GM12873 (cell line): ENCODE measurements at regions not wholly inside any gene's neighbourhood (a gene's known extent, or its start where the extent isn't known, plus 50 kb on each side); places are given as distances from the start of the nearest gene placed in this dataset.

ENCODE experiments used
- CTCF ChIP-seq: IDR thresholded peaks from 2 replicates; pipeline ENCODE4 v1.5.1; 2012; ENCODE audit warnings: low read depth, mild to moderate bottlenecking, moderate library complexity, low read length, control low read depth; ENCODE audit not compliant: insufficient read depth; ENCODE audit errors: missing control alignments

DNA sequence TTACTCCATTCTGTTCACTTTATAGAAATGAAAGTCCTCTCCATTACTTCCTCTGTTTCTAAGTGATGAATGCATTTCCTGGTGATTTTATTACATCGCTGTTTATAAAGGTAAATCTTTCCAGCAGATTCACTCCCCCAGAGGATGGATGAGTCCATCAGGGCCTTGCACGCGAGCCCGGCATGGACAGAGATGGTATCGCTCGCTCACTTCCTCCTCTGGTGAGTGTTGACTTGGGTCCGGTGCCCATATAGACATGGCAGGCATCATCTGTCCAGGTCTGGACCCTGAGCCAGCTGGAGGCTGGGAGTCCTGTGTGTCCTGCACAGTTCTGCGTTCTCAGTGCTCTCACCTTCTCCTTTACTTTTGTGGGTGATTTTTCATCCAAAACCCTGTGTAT lies 733.6 kb upstream of the SALL3 start:
- TF ChIP-seq CTCF, result no peak

- TF ChIP-seq CTCF, result no peak
Measured at GRCh38 chr18:78246588-78246987, 733.0 kb upstream of the SALL3 start.

DNA sequence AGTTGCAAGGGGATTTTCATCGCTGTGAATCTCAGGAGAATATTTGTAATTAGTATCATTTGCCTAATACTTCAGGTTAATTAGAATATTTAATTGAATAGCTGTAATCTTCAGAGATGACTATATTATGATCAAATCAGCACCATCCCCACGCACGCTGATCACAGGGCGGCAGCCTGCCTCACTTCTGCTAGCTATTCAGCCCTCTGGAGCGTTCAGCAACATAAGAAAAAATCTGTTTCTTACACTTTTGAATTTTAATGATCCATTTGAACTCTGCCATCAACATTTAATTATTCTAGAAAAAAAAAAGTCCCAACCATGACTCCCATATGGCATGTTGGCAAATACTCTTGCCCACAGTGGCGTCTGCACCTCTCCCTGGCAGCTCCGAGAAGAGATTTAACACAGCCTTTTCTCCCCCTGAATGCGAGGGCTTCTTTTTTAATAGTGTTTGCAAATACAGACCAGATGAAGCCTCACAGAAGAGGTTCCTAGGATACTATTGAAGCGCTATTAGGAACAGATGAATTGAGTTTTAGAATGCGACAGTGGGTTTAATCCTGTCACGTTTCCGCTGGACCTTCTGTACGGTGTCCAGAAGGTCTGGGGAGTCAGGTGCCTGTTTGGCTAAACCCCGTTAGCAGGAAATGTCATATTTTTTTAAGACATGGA lies 731.9 kb upstream of the SALL3 start:
- TF ChIP-seq CTCF, result no peak

- no peak for TF ChIP-seq CTCF
Measured at GRCh38 chr18:78255013-78255412, 724.6 kb upstream of the SALL3 start.

- no peak for TF ChIP-seq CTCF
Measured at GRCh38 chr18:78268226-78268988, 711.2 kb upstream of the SALL3 start.

DNA sequence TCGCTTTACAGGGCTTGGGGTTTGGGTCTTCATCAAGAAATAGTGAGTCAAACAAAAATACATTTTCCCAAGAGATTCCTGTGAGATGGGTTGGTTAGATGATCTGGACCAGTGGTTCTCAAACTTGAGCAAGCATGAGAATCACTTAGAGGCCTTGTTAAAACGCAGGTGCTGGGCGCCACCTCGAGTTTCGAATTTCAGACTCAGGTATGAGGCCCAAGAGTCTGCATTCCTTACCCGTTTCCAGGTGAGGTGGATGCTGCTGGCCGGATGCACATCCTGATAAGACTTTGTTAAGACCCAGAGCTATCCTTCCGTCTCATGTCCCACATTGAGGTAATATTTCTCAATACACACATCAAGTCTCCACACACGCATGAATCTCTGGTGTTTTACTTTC lies 707.8 kb upstream of the SALL3 start:
- TF ChIP-seq CTCF, result no peak

DNA sequence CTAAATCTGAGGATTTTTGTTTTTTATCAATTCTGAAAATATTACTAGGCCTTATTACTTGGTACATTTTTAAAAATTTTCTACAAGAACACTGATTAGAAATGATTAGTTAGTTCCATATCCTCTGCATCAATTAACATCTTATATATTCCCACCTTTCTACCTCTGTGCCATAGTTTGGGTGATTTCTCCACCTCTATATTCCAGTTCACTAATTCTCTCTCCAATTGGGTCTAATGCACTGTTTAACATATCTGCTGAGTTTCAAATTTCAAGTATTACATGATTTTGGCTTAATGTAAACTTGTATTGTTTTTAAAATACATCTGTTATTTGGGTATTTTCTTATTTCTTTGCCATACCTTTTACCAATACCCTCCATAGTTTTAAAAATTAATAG lies 705.7 kb upstream of the SALL3 start:
- TF ChIP-seq CTCF, result no peak
